IMR-90 (cell line): ENCODE measurements at regions not wholly inside any gene's neighbourhood (a gene's known extent, or its start where the extent isn't known, plus 50 kb on each side); places are given as distances from the start of the nearest gene placed in this dataset.

ENCODE experiments used
- ATAC-seq: fragments of 200-7000 bp; cut with Tn5 transposase; 2 replicates; pipeline ENCODE4 v1.9.1; 2020; ENCODE audit warnings: low read depth, mild to moderate bottlenecking, moderate library complexity
- BruUV-seq: library from RNA; stranded (reverse); fragments of 400-500 nt; replicated peaks from 2 replicates; lab custom pipeline; 2021; lab: Mats Ljungman, UMichigan
- CTCF ChIA-PET: fragments of 300-600 bp; formaldehyde crosslinking; extraction: SDS; loops from one replicate; lab custom pipeline; 2021; ENCODE audit warnings: antibody characterized with exemption; lab: Yijun Ruan, JAX
- POLR2A ChIA-PET: fragments of 300-600 bp; sonication (Branson Sonifier 250); formaldehyde crosslinking; loops from one replicate; lab custom pipeline; 2022; ENCODE audit warnings: antibody characterized with exemption; ENCODE audit not compliant: unreplicated experiment; lab: Charles Lee
- DNase-seq: peaks from one replicate; pipeline ENCODE4 v3.0.0; 2013
- H2AFZ ChIP-seq: replicated peaks from 2 replicates; pipeline ENCODE3; 2013; ENCODE audit warnings: low read length, mild to moderate bottlenecking; ENCODE audit not compliant: poor library complexity
- H2AK5ac ChIP-seq: 2 replicates; pipeline ENCODE4 v1.6.1; 2013; ENCODE audit warnings: low read depth, low read length, inconsistent platforms
- H2AK9ac ChIP-seq: replicated peaks from 2 replicates; pipeline ENCODE3; 2013; ENCODE audit warnings: mild to moderate bottlenecking, low read depth, low read length, moderate library complexity; ENCODE audit not compliant: poor library complexity
- H2BK120ac ChIP-seq: 2 replicates; pipeline ENCODE4 v1.6.1; 2013; ENCODE audit warnings: low read depth, low read length, inconsistent platforms
- H2BK15ac ChIP-seq: 3 replicates; pipeline ENCODE4 v1.6.1; 2013; ENCODE audit warnings: low read depth, low read length, inconsistent platforms
- H2BK20ac ChIP-seq: 2 replicates; pipeline ENCODE4 v1.6.1; 2013; ENCODE audit warnings: low read depth, mild to moderate bottlenecking, inconsistent platforms, low read length, moderate library complexity
- H2BK5ac ChIP-seq: 2 replicates; pipeline ENCODE4 v1.6.1; 2013; ENCODE audit warnings: mild to moderate bottlenecking, low read depth, low read length, inconsistent platforms; ENCODE audit not compliant: poor library complexity, severe bottlenecking
- H3K14ac ChIP-seq: replicated peaks from 2 replicates; pipeline ENCODE4 v1.6.1; 2013; ENCODE audit warnings: low read depth, low read length, inconsistent platforms
- H3K18ac ChIP-seq: 2 replicates; pipeline ENCODE4 v1.6.1; 2013; ENCODE audit warnings: low read depth, low read length, control low read depth
- H3K23ac ChIP-seq: 2 replicates; pipeline ENCODE4 v1.6.1; 2013; ENCODE audit warnings: low read depth, low read length, inconsistent platforms
- H3K27ac ChIP-seq: 2 replicates; pipeline ENCODE4 v1.5.1; 2013; ENCODE audit warnings: mild to moderate bottlenecking, control low read depth, low read length; ENCODE audit not compliant: insufficient read depth
- H3K27me3 ChIP-seq: 2 replicates; pipeline ENCODE4 v1.6.1; 2013; ENCODE audit warnings: low read length; ENCODE audit not compliant: control insufficient read depth, insufficient read depth
- H3K36me3 ChIP-seq: 2 replicates; pipeline ENCODE4 v1.6.1; 2013; ENCODE audit warnings: low read length, mixed read lengths; ENCODE audit not compliant: control insufficient read depth, insufficient read depth
- H3K4ac ChIP-seq: 2 replicates; pipeline ENCODE4 v1.6.1; 2013; ENCODE audit warnings: low read depth, low read length, inconsistent platforms
- H3K4me1 ChIP-seq: 2 replicates; pipeline ENCODE4 v1.6.1; 2013; ENCODE audit warnings: low read length, mixed read lengths; ENCODE audit not compliant: control insufficient read depth, insufficient read depth
- H3K4me2 ChIP-seq: 2 replicates; pipeline ENCODE4 v1.6.1; 2013; ENCODE audit warnings: low read depth, mild to moderate bottlenecking, control low read depth, low read length, moderate library complexity
- H3K4me3 ChIP-seq: 2 replicates; pipeline ENCODE4 v1.5.1; 2013; ENCODE audit warnings: low read depth, mild to moderate bottlenecking, control low read depth, low read length, moderate library complexity; ENCODE audit not compliant: insufficient read depth
- H3K56ac ChIP-seq: 2 replicates; pipeline ENCODE4 v1.6.1; 2013; ENCODE audit warnings: low read length, inconsistent platforms; ENCODE audit not compliant: insufficient read depth; ENCODE audit errors: extremely low read depth
- H3K79me1 ChIP-seq, 2 experiments: 2 replicates each; pipeline ENCODE4 v1.6.1; 2013; ENCODE audit warnings: low read length in 2 of 2, inconsistent platforms in 1 of 2, low read depth in 1 of 2
- H3K9ac ChIP-seq: 2 replicates; pipeline ENCODE4 v1.6.1; 2013; ENCODE audit warnings: low read depth, low read length, control low read depth
- H3K9me1 ChIP-seq: 2 replicates; pipeline ENCODE4 v1.6.1; 2013; ENCODE audit warnings: low read length, inconsistent platforms; ENCODE audit not compliant: insufficient read depth
- H3K9me3 ChIP-seq: 2 replicates; pipeline ENCODE4 v1.6.1; 2013; ENCODE audit warnings: low read length; ENCODE audit not compliant: control insufficient read depth, insufficient read depth
- H4K20me1 ChIP-seq: 2 replicates; pipeline ENCODE4 v1.6.1; 2013; ENCODE audit warnings: low read length, inconsistent platforms; ENCODE audit not compliant: insufficient read depth
- H4K5ac ChIP-seq: 2 replicates; pipeline ENCODE4 v1.6.1; 2013; ENCODE audit warnings: mild to moderate bottlenecking, low read depth, low read length, control low read depth
- H4K8ac ChIP-seq, 2 experiments: 2 replicates each; pipeline ENCODE4 v1.6.1; 2013; ENCODE audit warnings: low read depth in 2 of 2, low read length in 2 of 2, control low read depth in 1 of 2, inconsistent platforms in 1 of 2
- H4K91ac ChIP-seq: 2 replicates; pipeline ENCODE4 v1.6.1; 2013; ENCODE audit warnings: low read depth, low read length, inconsistent platforms; ENCODE audit not compliant: insufficient read depth
- MAZ ChIP-seq: IDR thresholded peaks from 2 replicates; pipeline ENCODE4 v1.6.1; 2012; ENCODE audit warnings: low read depth, mild to moderate bottlenecking, low read length, improper control_type of control experiment, moderate library complexity, borderline replicate concordance
- POLR2A ChIP-seq: IDR thresholded peaks from 2 replicates; pipeline ENCODE4 v1.6.1; 2012; ENCODE audit warnings: mild to moderate bottlenecking, low read depth, low read length
- RAD21 ChIP-seq: IDR thresholded peaks from 2 replicates; pipeline ENCODE4 v1.6.1; 2012; ENCODE audit warnings: low read length, improper control_type of control experiment
- WGBS, 2 experiments: methylation state at CpG; one replicate each; pipeline versions ENCODE4 v1.1.5 to v1.1.7; 2013; ENCODE audit warnings: missing lambda C conversion rate in 2 of 2; ENCODE audit not compliant: insufficient read length in 1 of 2; ENCODE audit errors: extremely low coverage in 2 of 2; 5-methylcytosine and 5-hydroxymethylcytosine counted together
- dilution Hi-C: fragments of 300-500 bp; cut with HindIII; formaldehyde crosslinking; loops from one replicate; pipeline ENCODE4 v1.14.3; 2018; ENCODE audit warnings: low sequenced_read_pairs; ENCODE audit not compliant: unreplicated experiment
- in situ Hi-C: fragments of 300-500 bp; cut with MboI; formaldehyde crosslinking; loops from 3 replicates; pipeline ENCODE4 v1.14.3; 2019; ENCODE audit warnings: low sequenced_read_pairs, inconsistent platforms, mixed read lengths
- intact Hi-C: fragments of 100-400 bp; cut with micrococcal nuclease; formaldehyde crosslinking; loops from 2 replicates; pipeline ENCODE4 v1.10.0; 2022

DNA sequence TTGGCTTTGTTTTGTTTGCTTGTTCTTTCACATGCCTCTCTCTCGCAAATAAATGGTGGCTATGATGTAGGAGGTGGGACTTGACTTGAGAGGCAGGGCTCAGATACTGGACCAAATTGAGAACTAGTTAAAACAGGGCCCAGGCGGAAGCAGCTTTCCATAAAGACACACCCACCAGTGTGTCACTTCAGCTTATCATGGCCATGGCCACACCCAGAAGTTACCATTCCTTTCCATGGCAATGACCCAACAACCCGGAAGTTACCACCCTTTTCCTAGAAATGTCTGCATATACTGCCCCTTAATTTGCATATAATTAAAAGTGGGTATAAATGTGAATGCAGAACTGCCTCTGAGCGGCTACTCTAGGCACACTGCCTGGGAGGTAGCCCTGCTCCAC lies 62.6 kb upstream of the CNTN4 start:
- H4K91ac ChIP-seq = no peak overlapping the region
- no peak overlapping the region for H2AFZ ChIP-seq
- ATAC-seq = no peak
- no peaks in the 10 kb centered on the region for H4K20me1 ChIP-seq
- H2BK20ac ChIP-seq = no peak overlapping the region
- no peak overlapping the region for H3K4me2 ChIP-seq
- no peak overlapping the region for H2AK9ac ChIP-seq
- H3K14ac ChIP-seq = no peak overlapping the region
- no peaks in the 10 kb centered on the region for H3K79me1 ChIP-seq
- peaks cover 7% of the 10 kb centered on the region; the same call in 1 of the 2 replicates for H3K9me3 ChIP-seq
- H3K4me1 ChIP-seq = no peaks in the 10 kb centered on the region
- no peak overlapping the region for H3K9ac ChIP-seq
- H4K8ac ChIP-seq = no peak overlapping the region
- no peak for DNase-seq
- dilution Hi-C loops (no loop called here), intact Hi-C loops (no loop called here), in situ Hi-C loops (no loop called here)
- no peak overlapping the region for H2BK5ac ChIP-seq
- no peak overlapping the region for H3K23ac ChIP-seq
- ChIA-PET CTCF (no interaction called here), POLR2A (no interaction called here)
- no peak for TF ChIP-seq RAD21
- no peak for TF ChIP-seq POLR2A
- TF ChIP-seq MAZ = no peak
- H3K56ac ChIP-seq = no peak overlapping the region
- H2BK15ac ChIP-seq = no peak overlapping the region
- H2AK5ac ChIP-seq = no peak overlapping the region
- no peak overlapping the region for H3K4ac ChIP-seq
- no peak overlapping the region for H3K4me3 ChIP-seq
- H3K27me3 ChIP-seq = no peaks in the 10 kb centered on the region
- WGBS, 2 experiments = 40% methylated on average over 1 of the region's 4 CpGs; no CpG with 5 or more reads in 1 of the 2 experiments
- H3K18ac ChIP-seq = no peak overlapping the region
- no peaks in the 10 kb centered on the region for H3K9me1 ChIP-seq
- no peak overlapping the region for H2BK120ac ChIP-seq
- H3K27ac ChIP-seq = no peak overlapping the region
- H4K5ac ChIP-seq = no peak overlapping the region
- no peaks in the 10 kb centered on the region for H3K36me3 ChIP-seq
- BruUV-seq = no TSS peak
